HEK293 (cell line): ENCODE measurements at regions not wholly inside any gene's neighbourhood (a gene's known extent, or its start where the extent isn't known, plus 50 kb on each side); places are given as distances from the start of the nearest gene placed in this dataset.
A peak's percentile ranks its signal among the peaks of the same experiment; 100 is the strongest.

Experiments used
- CTCF ChIA-PET: fragments of 350-600 bp; formaldehyde crosslinking; extraction: SDS; loops from one replicate; lab custom pipeline; 2021; ENCODE audit warnings: antibody characterized with exemption; lab: Yijun Ruan, JAX
- POLR2A ChIA-PET: fragments of 300-600 bp; formaldehyde crosslinking; extraction: SDS; loops from one replicate; lab custom pipeline; 2020; ENCODE audit warnings: antibody characterized with exemption, inconsistent platforms; lab: Yijun Ruan, JAX
- H3K27ac ChIP-seq: fragments of 200-500 bp; sonication (Bioruptor generic); 2 replicates; pipeline ENCODE4 v1.5.1; 2014; ENCODE audit warnings: low read depth, low read length, control low read depth, inconsistent platforms; ENCODE audit errors: extremely low read depth
- H3K36me3 ChIP-seq, 2 experiments: fragments of 200-500 bp in 1 of 2; sonication (Bioruptor generic) in 1 of 2; 1 replicate in 1 of 2; 2 replicates in 1 of 2; pipeline ENCODE4 v1.5.1; 2014 to 2017; ENCODE audit warnings: inconsistent platforms in 2 of 2, low read length in 2 of 2; ENCODE audit not compliant: control insufficient read depth in 2 of 2, insufficient read depth in 1 of 2
- H3K4me1 ChIP-seq: fragments of 200-500 bp; sonication (Bioruptor generic); 2 replicates; pipeline ENCODE4 v1.5.1; 2014; ENCODE audit warnings: mild to moderate bottlenecking, low read length, inconsistent platforms; ENCODE audit not compliant: control insufficient read depth, insufficient read depth
- H3K4me3 ChIP-seq: 2 replicates; pipeline ENCODE4 v1.5.1; 2011; ENCODE audit warnings: low read depth, mild to moderate bottlenecking, control low read depth, low read length, moderate library complexity
- H3K9me3 ChIP-seq: fragments of 200-500 bp; sonication (Bioruptor generic); 2 replicates; pipeline ENCODE4 v1.5.1; 2014; ENCODE audit warnings: low read depth, low read length, inconsistent platforms; ENCODE audit not compliant: control insufficient read depth, insufficient read depth
- BCL11A ChIP-seq: fragments of 450-650 bp; formaldehyde crosslinking; IDR thresholded peaks from 2 replicates; pipeline ENCODE4 v1.5.1; 2016; ENCODE audit warnings: low read depth, missing biosample characterization, missing genetic modification characterization
- ZBTB1 ChIP-seq: fragments of 450-650 bp; formaldehyde crosslinking; IDR thresholded peaks from 2 replicates; pipeline ENCODE4 v1.5.1; 2016; ENCODE audit warnings: missing biosample characterization, missing genetic modification characterization
- ZEB2 ChIP-seq: fragments of 450-650 bp; formaldehyde crosslinking; IDR thresholded peaks from 2 replicates; pipeline ENCODE4 v1.5.1; 2016; ENCODE audit warnings: missing biosample characterization, missing genetic modification characterization
- ZNF114 ChIP-seq: fragments of 450-650 bp; formaldehyde crosslinking; IDR thresholded peaks from 2 replicates; pipeline ENCODE4 v1.5.0; 2017; ENCODE audit warnings: missing biosample characterization, missing genetic modification characterization
- ZNF121 ChIP-seq: fragments of 450-650 bp; formaldehyde crosslinking; IDR thresholded peaks from 2 replicates; pipeline ENCODE4 v1.5.1; 2016; ENCODE audit warnings: missing biosample characterization, missing genetic modification characterization
- ZNF146 ChIP-seq: fragments of 450-650 bp; formaldehyde crosslinking; IDR thresholded peaks from 2 replicates; pipeline ENCODE4 v1.5.1; 2016; ENCODE audit warnings: missing biosample characterization, missing genetic modification characterization
- ZNF174 ChIP-seq: fragments of 450-650 bp; formaldehyde crosslinking; IDR thresholded peaks from 2 replicates; pipeline ENCODE4 v1.5.0; 2017; ENCODE audit warnings: missing biosample characterization, mild to moderate bottlenecking, missing genetic modification characterization
- ZNF175 ChIP-seq: fragments of 450-650 bp; formaldehyde crosslinking; IDR thresholded peaks from 2 replicates; pipeline ENCODE4 v1.5.1; 2016; ENCODE audit warnings: missing biosample characterization, missing genetic modification characterization
- ZNF311 ChIP-seq: fragments of 450-650 bp; formaldehyde crosslinking; IDR thresholded peaks from 2 replicates; pipeline ENCODE4 v1.5.1; 2017; ENCODE audit warnings: missing biosample characterization, missing genetic modification characterization, borderline replicate concordance
- ZNF426 ChIP-seq: fragments of 450-650 bp; formaldehyde crosslinking; IDR thresholded peaks from 2 replicates; pipeline ENCODE4 v1.5.1; 2017; ENCODE audit warnings: missing biosample characterization, missing genetic modification characterization, mild to moderate bottlenecking, inconsistent platforms, moderate library complexity
- ZNF501 ChIP-seq: fragments of 450-650 bp; formaldehyde crosslinking; IDR thresholded peaks from 2 replicates; pipeline ENCODE4 v1.5.1; 2016; ENCODE audit warnings: missing biosample characterization, missing genetic modification characterization
- ZNF596 ChIP-seq: fragments of 450-650 bp; IDR thresholded peaks from 2 replicates; pipeline ENCODE4 v1.5.0; 2018; ENCODE audit warnings: missing biosample characterization, mild to moderate bottlenecking, missing genetic modification characterization, moderate library complexity
- ZNF624 ChIP-seq: fragments of 450-650 bp; formaldehyde crosslinking; IDR thresholded peaks from 2 replicates; pipeline ENCODE4 v1.5.1; 2017; ENCODE audit warnings: missing biosample characterization, missing genetic modification characterization
- ZNF707 ChIP-seq: fragments of 450-650 bp; formaldehyde crosslinking; IDR thresholded peaks from 2 replicates; pipeline ENCODE4 v1.5.1; 2016; ENCODE audit warnings: missing biosample characterization, missing genetic modification characterization
- ZNF747 ChIP-seq: fragments of 450-650 bp; formaldehyde crosslinking; IDR thresholded peaks from 2 replicates; pipeline ENCODE4 v1.5.1; 2016; ENCODE audit warnings: missing biosample characterization, missing genetic modification characterization
- ZNF791 ChIP-seq: fragments of 450-650 bp; formaldehyde crosslinking; IDR thresholded peaks from 2 replicates; pipeline ENCODE4 v1.5.1; 2016; ENCODE audit warnings: missing biosample characterization, missing genetic modification characterization
- TF ChIP-seq, protein P1 (sequence below): fragments of 450-650 bp; formaldehyde crosslinking; IDR thresholded peaks from 2 replicates; pipeline ENCODE4 v1.5.1; 2016; ENCODE audit warnings: missing biosample characterization, missing genetic modification characterization
- TF ChIP-seq, protein P2 (sequence below): fragments of 450-650 bp; formaldehyde crosslinking; IDR thresholded peaks from 2 replicates; pipeline ENCODE4 v1.5.1; 2016; ENCODE audit warnings: missing biosample characterization, missing genetic modification characterization, low read depth
- TF ChIP-seq, protein P3 (sequence below): fragments of 450-650 bp; formaldehyde crosslinking; IDR thresholded peaks from 2 replicates; pipeline ENCODE4 v1.5.1; 2016; ENCODE audit warnings: missing biosample characterization, missing genetic modification characterization
- TF ChIP-seq, protein P4 (sequence below): fragments of 450-650 bp; IDR thresholded peaks from 2 replicates; pipeline ENCODE4 v1.5.1; 2018; ENCODE audit warnings: missing biosample characterization, missing genetic modification characterization
- TF ChIP-seq, protein P5 (sequence below): fragments of 450-650 bp; formaldehyde crosslinking; IDR thresholded peaks from 2 replicates; pipeline ENCODE4 v1.5.1; 2016; ENCODE audit warnings: missing biosample characterization, missing genetic modification characterization
- TF ChIP-seq, protein P6 (sequence below): fragments of 450-650 bp; formaldehyde crosslinking; IDR thresholded peaks from 2 replicates; pipeline ENCODE4 v1.5.1; 2016; ENCODE audit warnings: missing biosample characterization, missing genetic modification characterization, low read depth

DNA sequence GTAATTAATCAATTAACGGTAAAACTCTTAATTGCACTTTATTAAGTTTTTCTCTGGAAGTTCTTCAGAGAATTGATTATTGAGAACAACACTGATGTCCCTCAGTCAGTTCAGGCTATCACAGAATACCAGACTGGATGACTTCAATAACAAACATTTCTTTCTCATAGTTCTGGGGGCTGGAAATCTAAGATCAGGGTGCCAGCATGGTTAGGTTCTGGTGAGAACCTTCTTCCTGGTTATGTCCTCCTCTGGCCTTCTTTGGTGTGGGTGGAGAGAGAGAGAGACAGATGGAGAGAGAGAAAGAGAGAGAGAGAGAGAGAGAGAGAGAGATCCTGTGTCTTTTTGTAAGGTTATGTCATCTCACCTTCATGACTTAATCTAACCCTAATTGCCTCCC lies 71.4 kb upstream of the DAP start:
- ChIA-PET POLR2A (no interaction called here), CTCF (interaction anchor here (0.6 to 0.7 kb wide), 2 partner anchors 161 to 869 kb away, joined by 3 to 4 read pairs; no protein-coding TSS in a partner anchor)
- no peaks in the 10 kb centered on the region for H3K36me3 ChIP-seq
- TF ChIP-seq, protein P1, sequence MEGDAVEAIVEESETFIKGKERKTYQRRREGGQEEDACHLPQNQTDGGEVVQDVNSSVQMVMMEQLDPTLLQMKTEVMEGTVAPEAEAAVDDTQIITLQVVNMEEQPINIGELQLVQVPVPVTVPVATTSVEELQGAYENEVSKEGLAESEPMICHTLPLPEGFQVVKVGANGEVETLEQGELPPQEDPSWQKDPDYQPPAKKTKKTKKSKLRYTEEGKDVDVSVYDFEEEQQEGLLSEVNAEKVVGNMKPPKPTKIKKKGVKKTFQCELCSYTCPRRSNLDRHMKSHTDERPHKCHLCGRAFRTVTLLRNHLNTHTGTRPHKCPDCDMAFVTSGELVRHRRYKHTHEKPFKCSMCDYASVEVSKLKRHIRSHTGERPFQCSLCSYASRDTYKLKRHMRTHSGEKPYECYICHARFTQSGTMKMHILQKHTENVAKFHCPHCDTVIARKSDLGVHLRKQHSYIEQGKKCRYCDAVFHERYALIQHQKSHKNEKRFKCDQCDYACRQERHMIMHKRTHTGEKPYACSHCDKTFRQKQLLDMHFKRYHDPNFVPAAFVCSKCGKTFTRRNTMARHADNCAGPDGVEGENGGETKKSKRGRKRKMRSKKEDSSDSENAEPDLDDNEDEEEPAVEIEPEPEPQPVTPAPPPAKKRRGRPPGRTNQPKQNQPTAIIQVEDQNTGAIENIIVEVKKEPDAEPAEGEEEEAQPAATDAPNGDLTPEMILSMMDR (tag by site-specific recombination): no peak
- TF ChIP-seq ZNF596 (tag by site-specific recombination): peak; percentile 41; the same call in 1 of the 2 replicates
- no peak for TF ChIP-seq ZNF747
- TF ChIP-seq, all 188 proteins: peak for 1
- H3K9me3 ChIP-seq: no peaks in the 10 kb centered on the region
- no peaks in the 10 kb centered on the region for H3K4me1 ChIP-seq
- no peak overlapping the region for H3K4me3 ChIP-seq
- H3K27ac ChIP-seq: no peak overlapping the region

DNA sequence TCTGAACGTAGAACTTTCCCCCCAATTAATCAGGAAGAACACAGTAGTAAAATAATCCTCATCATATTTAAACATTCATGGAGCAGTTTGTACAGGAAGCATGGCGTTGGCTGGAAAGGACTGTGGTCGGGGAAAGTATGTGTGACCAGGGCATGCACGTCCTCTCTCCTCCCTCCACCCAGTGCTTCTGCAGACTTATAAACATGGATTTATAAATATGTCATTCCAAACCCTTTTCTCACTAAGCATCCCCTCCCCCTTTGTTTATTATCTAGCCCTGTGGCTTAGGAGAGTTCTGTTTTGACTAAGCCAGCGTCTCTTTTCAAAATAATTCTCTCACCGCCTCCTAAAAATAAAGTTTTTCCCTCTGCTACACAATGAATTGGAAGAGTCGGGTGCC lies 70.4 kb upstream of the DAP start:
- Histone ChIP-seq H3K27ac (no peak overlapping the region), H3K36me3 (no peaks in the 10 kb centered on the region), H3K4me1 (no peaks in the 10 kb centered on the region), H3K4me3 (no peak overlapping the region), H3K9me3 (no peaks in the 10 kb centered on the region)
- ChIA-PET CTCF (no interaction called here), POLR2A (no interaction called here)
- TF ChIP-seq ZNF175: no peak
- TF ChIP-seq, protein P2, sequence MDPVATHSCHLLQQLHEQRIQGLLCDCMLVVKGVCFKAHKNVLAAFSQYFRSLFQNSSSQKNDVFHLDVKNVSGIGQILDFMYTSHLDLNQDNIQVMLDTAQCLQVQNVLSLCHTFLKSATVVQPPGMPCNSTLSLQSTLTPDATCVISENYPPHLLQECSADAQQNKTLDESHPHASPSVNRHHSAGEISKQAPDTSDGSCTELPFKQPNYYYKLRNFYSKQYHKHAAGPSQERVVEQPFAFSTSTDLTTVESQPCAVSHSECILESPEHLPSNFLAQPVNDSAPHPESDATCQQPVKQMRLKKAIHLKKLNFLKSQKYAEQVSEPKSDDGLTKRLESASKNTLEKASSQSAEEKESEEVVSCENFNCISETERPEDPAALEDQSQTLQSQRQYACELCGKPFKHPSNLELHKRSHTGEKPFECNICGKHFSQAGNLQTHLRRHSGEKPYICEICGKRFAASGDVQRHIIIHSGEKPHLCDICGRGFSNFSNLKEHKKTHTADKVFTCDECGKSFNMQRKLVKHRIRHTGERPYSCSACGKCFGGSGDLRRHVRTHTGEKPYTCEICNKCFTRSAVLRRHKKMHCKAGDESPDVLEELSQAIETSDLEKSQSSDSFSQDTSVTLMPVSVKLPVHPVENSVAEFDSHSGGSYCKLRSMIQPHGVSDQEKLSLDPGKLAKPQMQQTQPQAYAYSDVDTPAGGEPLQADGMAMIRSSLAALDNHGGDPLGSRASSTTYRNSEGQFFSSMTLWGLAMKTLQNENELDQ (tag by site-specific recombination): no peak
- TF ChIP-seq BCL11A (tag by site-specific recombination): no peak
- TF ChIP-seq, protein P3, sequence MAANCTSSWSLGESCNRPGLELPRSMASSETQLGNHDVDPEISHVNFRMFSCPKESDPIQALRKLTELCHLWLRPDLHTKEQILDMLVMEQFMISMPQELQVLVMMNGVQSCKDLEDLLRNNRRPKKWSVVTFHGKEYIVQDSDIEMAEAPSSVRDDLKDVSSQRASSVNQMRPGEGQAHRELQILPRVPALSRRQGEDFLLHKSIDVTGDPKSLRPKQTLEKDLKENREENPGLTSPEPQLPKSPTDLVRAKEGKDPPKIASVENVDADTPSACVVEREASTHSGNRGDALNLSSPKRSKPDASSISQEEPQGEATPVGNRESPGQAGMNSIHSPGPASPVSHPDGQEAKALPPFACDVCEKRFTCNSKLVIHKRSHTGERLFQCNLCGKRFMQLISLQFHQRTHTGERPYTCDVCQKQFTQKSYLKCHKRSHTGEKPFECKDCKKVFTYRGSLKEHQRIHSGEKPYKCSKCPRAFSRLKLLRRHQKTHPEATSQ: no peak
- TF ChIP-seq ZBTB1: no peak
- TF ChIP-seq ZNF501: no peak
- TF ChIP-seq ZNF146 (tag by site-specific recombination): no peak
- TF ChIP-seq, protein P4, sequence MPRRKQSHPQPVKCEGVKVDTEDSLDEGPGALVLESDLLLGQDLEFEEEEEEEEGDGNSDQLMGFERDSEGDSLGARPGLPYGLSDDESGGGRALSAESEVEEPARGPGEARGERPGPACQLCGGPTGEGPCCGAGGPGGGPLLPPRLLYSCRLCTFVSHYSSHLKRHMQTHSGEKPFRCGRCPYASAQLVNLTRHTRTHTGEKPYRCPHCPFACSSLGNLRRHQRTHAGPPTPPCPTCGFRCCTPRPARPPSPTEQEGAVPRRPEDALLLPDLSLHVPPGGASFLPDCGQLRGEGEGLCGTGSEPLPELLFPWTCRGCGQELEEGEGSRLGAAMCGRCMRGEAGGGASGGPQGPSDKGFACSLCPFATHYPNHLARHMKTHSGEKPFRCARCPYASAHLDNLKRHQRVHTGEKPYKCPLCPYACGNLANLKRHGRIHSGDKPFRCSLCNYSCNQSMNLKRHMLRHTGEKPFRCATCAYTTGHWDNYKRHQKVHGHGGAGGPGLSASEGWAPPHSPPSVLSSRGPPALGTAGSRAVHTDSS: no peak

DNA sequence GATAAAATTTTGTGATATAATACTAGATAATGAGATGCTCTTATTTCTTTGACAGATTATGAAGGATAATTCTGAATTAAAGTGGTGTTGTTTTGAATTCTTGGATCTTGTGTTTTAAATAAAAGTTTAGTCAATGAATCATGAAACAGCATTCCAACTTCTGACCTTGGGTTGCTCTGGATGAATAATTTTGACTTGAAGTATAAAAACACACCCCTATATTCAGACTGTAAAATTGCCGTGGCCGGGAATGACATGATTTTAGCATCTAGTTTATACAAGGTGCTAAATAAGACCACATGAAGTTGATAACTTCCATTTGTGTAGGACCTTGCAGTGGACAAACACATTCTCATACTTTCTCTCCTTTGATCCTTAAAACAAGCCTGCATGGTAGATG lies 67.2 kb upstream of the DAP start:
- Histone ChIP-seq H3K9me3 (no peaks in the 10 kb centered on the region), H3K4me1 (no peaks in the 10 kb centered on the region), H3K27ac (no peak overlapping the region), H3K36me3 (no peaks in the 10 kb centered on the region), H3K4me3 (no peak overlapping the region)
- ChIA-PET POLR2A (no interaction called here), CTCF (interaction anchor here (0.9 kb wide), 1 partner anchor 9 kb away, joined by 3 read pairs; no protein-coding TSS in a partner anchor)
- TF ChIP-seq ZNF426 (tag by site-specific recombination) (no peak), ZEB2 (tag by site-specific recombination) (no peak), ZNF707 (tag by site-specific recombination) (no peak), ZNF114 (no peak), ZNF174 (no peak), ZNF175 (no peak), ZNF121 (tag by site-specific recombination) (no peak), ZNF311 (tag by site-specific recombination) (no peak), ZNF791 (no peak), ZNF624 (tag by site-specific recombination) (no peak)
- TF ChIP-seq, protein P5, sequence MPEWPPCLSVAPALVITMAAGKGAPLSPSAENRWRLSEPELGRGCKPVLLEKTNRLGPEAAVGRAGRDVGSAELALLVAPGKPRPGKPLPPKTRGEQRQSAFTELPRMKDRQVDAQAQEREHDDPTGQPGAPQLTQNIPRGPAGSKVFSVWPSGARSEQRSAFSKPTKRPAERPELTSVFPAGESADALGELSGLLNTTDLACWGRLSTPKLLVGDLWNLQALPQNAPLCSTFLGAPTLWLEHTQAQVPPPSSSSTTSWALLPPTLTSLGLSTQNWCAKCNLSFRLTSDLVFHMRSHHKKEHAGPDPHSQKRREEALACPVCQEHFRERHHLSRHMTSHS (tag by site-specific recombination): no peak
- TF ChIP-seq, protein P6, sequence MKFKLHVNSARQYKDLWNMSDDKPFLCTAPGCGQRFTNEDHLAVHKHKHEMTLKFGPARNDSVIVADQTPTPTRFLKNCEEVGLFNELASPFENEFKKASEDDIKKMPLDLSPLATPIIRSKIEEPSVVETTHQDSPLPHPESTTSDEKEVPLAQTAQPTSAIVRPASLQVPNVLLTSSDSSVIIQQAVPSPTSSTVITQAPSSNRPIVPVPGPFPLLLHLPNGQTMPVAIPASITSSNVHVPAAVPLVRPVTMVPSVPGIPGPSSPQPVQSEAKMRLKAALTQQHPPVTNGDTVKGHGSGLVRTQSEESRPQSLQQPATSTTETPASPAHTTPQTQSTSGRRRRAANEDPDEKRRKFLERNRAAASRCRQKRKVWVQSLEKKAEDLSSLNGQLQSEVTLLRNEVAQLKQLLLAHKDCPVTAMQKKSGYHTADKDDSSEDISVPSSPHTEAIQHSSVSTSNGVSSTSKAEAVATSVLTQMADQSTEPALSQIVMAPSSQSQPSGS (tag by site-specific recombination): no peak
